ENCODE measurements at regions not wholly inside any gene's neighbourhood (a gene's known extent, or its start where the extent isn't known, plus 50 kb on each side); places are given as distances from the start of the nearest gene placed in this dataset.
"Not testable (repeated sequence)": the region's sequence is repeated elsewhere in the genome, so short reads cannot be mapped to it uniquely, and the experiment has no call there.

DNA sequence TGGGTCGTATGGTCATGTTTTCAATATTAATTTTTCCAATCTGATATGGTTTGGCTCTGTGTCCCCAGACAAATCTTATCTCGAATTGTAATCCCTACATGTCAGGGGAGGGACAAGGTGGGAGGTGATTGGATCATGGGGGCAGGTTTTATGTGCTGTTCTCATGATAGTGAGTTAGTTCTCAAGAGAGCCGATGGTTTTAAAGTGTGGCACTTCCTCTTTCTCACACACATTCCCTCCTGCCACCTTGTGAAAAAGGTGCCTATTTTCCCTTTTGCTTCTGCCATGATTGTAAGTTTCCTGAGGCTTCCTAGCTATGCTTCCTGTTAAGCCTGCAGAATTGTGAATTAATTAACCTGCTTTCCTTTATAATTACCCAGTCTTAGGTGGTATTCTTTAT is 309.1 kb upstream of the GRIN3A start:
- no peak overlapping the region for H3K27ac ChIP-seq

DNA sequence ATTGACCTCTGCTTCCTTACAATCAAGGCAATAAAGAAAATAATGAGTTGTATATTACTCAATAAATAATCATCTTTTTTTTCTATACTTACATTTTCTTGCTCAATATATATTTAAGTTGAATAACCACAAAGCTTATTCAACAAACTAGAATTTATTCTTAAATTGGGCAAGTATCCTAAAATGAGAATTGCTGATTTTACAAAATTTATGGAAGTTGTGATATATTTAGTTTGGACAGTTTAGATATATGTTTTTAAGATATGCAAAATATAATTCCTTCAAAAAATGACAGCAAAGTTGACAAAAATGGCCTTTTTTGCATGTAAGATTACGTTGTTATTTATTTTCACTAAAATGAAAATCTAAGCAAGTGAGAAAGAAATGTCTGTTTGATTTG is 305.7 kb upstream of the GRIN3A start:
- DNase-seq (ENCODE audit: low read depth, low spot score) = no peak
- no peak overlapping the region for H3K27ac ChIP-seq

More for the DNA sequence above, 309.1 kb upstream of the GRIN3A start:
- DNase-seq (ENCODE audit: low read depth, low spot score) = no peak

DNA sequence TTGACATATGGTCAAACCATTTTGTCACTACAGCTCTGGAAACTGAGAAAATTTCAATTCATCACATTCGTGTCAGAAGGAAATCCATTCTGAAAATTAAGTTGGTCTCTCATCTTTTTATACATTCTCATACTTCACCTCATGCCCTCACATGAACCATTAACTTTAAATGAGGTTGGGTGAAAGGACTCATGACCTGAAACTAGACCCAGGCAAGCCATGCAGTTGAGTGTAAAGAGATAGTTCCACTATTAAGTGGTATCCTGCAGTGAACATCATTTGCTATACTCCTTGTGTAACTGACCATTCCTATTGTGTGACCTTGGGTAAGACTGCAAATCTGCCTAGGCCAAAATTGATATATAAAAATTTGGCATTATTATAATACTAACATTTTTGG is 299.6 kb upstream of the GRIN3A start:
- no peak overlapping the region for H3K27ac ChIP-seq
- no peak for DNase-seq (ENCODE audit: low read depth, low spot score)

DNA sequence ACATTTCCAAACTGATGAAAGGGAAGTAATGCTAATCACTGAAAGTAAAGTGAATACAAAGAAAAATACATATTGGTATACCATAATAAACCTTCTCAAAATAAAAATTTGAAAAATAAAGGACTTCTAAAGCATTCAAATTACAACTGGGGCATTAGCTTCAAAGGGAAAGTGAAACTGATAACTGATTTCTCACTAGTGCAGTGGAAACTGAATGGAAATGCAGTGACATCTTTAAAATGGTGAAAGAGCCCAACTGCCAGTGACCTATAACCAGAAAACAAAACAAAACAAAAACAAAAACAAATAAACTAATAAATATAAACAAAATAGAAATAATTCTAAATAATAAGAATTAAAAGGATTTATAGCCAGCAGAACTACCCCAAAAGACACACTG is 297.5 kb upstream of the GRIN3A start:
- no peak overlapping the region for H3K27ac ChIP-seq
- DNase-seq (ENCODE audit: low read depth, low spot score) = no peak

GRCh38 chr9:102032614-102033013 is 294.2 kb upstream of the GRIN3A start:
- DNase-seq (ENCODE audit: low read depth, low spot score) = no peak
- H3K27ac ChIP-seq = no peak overlapping the region

GRCh38 chr9:102000956-102001355 is 262.5 kb upstream of the GRIN3A start:
- no peak for DNase-seq (ENCODE audit: low read depth, low spot score)
- H3K27ac ChIP-seq = no peak overlapping the region

DNA sequence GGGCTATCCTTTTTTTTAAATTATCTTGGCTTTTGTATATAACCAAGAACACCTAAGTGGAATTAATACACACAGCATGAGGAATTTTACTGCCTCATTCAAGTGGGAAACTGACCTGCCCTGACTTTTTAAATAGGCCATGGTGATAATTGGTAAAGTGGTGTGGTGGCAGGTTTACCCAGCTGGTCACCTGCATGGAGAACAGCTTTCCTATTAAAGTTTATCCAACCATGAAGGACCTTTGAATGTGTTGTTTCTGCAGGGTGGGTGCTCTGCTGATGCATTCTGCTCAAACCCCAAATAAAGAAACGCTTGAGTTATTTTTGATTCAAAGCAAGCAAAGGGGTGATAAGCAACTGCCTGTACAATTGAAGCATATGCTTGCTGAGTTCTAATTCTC is 261.0 kb upstream of the GRIN3A start:
- H3K27ac ChIP-seq = no peak overlapping the region
- DNase-seq (ENCODE audit: low read depth, low spot score) = no peak

- DNase-seq (ENCODE audit: low read depth, low spot score) = peak; percentile 85
- H3K27ac ChIP-seq = peak overlapping the region; percentile 23
Observed at GRCh38 chr9:101995231-101995630, 256.8 kb upstream of the GRIN3A start.

DNA sequence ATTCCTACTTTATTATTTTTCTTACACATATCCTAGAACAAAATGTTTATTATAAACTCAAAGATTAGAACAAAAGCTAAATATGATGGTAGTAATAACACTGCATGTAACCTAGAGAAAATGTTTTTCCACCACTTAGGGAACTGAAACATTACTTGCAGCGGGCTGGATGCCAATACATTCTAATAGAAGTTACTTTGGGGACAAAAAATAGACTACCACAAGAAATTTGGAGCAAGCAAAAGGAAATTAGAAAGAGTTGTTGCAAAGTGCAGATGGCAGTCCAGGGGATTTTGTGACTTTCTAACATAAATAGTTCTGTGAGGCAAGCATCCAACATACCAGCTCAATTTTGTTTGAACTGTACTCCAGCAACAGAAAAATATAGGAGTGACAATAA is 255.3 kb upstream of the GRIN3A start:
- no peak overlapping the region for H3K27ac ChIP-seq
- DNase-seq (ENCODE audit: low read depth, low spot score) = no peak

- DNase-seq (ENCODE audit: low read depth, low spot score) = no peak
- no peak overlapping the region for H3K27ac ChIP-seq
Observed at GRCh38 chr9:101991926-101992325, 253.5 kb upstream of the GRIN3A start.

GRCh38 chr9:101977614-101978210 is 239.3 kb upstream of the GRIN3A start:
- no peak for DNase-seq (ENCODE audit: low read depth, low spot score)
- H3K27ac ChIP-seq = no peak overlapping the region

DNA sequence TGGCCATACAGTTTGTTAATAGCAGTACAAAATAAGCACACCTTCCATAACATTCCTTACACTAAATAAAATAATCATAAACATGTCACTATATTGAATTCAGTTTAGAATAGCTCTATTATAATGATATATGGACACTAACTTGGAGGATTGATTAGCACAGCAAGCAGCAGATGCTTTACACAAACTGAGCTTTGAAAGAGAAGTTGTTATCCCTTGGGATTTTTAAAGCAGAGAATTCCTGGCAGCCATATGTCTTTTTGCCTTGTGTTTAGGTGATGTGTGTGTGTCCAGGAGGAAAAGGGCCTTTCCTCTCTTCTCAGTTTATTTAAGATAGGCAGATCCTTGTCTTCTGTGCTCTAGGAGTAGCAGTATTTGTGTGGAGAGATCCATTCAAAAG is 232.2 kb upstream of the GRIN3A start:
- H3K27ac ChIP-seq = no peak overlapping the region
- no peak for DNase-seq (ENCODE audit: low read depth, low spot score)

DNA sequence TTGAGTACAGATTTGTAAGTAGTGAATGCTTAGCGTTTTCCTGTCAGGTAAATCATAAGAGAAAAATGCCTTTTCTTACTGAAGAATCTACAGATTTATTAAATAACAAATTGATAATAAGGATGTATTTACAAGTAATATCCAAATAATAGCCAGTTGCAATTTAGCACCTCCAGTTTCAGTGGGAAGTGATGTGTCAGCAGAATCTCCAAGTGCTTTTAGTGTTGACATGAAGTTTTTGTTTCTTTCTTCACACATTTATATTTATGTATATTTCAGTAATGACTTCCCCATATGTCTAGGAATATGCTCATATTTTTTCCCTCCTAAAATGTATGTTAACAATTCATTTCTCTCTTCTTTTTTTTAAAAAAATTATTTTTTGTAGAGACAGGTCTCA is 229.9 kb upstream of the GRIN3A start:
- H3K27ac ChIP-seq = no peak overlapping the region
- DNase-seq (ENCODE audit: low read depth, low spot score) = no peak

GRCh38 chr9:101966691-101967090 is 228.2 kb upstream of the GRIN3A start:
- DNase-seq (ENCODE audit: low read depth, low spot score) = no peak

DNA sequence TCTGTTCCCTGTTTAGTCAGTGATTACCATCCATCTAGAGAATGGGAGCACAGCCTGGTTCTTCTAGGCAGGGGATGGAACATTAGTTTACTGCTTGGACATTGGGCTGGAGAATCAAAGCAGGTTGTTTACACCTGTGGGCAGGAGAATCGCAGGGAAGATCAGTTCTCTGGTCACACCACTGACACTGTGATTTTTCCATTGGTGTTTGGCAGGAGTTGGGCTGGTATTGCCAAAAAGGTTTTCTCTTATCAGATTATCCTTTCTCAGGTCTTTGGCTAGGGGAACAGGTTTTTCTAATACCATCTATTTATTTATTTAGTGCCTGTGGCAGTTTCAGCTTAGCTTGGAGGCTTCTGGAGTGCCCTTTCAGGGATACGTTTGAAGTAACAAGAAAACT is 219.3 kb upstream of the GRIN3A start:
- DNase-seq (ENCODE audit: low read depth, low spot score) = no peak
- no peak overlapping the region for H3K27ac ChIP-seq

More at GRCh38 chr9:101966691-101967090, 228.2 kb upstream of the GRIN3A start:
- no peak overlapping the region for H3K27ac ChIP-seq

GRCh38 chr9:101951598-101951997 is 213.2 kb upstream of the GRIN3A start:
- no peak overlapping the region for H3K27ac ChIP-seq
- no peak for DNase-seq (ENCODE audit: low read depth, low spot score)

- H3K27ac ChIP-seq = no peak overlapping the region
- no peak for DNase-seq (ENCODE audit: low read depth, low spot score)
Observed at GRCh38 chr9:101931756-101932155, 193.3 kb upstream of the GRIN3A start.

DNA sequence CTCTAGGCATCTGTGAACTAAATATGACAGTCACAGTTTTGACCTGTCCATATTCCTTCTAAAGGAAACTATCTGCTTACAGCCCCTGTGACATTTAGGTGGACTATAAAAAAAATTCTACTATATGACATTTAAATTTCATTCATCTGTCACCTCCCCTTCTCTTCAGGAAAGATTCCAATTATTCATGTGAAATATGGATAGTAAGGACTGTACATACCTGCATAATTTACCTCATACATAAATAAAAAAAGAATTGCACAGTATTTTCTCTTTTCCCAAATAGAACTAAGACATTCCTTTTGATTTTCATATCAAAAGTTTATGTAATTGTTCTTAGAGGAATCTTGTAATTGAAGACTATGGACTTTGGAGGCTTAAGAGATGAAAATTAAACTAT is 192.3 kb upstream of the GRIN3A start:
- DNase-seq (ENCODE audit: low read depth, low spot score) = no peak
- H3K27ac ChIP-seq = no peak overlapping the region

GRCh38 chr9:101925498-101925897 is 187.1 kb upstream of the GRIN3A start:
- no peak overlapping the region for H3K27ac ChIP-seq
- no peak for DNase-seq (ENCODE audit: low read depth, low spot score)

DNA sequence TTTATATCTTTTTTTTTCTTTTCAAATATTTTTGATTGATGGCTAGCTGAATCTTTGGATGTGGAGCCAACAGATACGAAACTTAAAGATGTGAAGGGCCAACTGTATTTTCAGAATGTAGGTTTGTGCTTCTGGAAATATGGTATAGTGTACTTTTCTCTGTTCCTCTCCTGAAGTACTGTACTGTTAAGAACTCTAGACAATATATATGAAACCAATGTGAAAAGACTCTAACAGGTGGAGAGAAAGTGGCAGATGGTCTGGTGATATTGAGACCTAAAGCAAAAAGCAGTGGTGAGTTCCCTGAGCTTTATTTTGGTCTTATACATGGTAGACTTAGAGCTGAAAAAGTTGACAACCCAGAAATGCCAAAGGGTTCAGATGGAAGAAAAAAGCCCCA is 185.0 kb upstream of the GRIN3A start:
- H3K27ac ChIP-seq = no peak overlapping the region
- no peak for DNase-seq (ENCODE audit: low read depth, low spot score)

GRCh38 chr9:101916948-101917347 is 178.5 kb upstream of the GRIN3A start:
- not testable (repeated sequence) for H3K27ac ChIP-seq

GRCh38 chr9:101915482-101915881 is 177.0 kb upstream of the GRIN3A start:
- DNase-seq (ENCODE audit: low read depth, low spot score) = no peak
- H3K27ac ChIP-seq = no peak overlapping the region

More at GRCh38 chr9:101916948-101917347, 178.5 kb upstream of the GRIN3A start:
- not testable (repeated sequence) for DNase-seq (ENCODE audit: low read depth, low spot score)

DNA sequence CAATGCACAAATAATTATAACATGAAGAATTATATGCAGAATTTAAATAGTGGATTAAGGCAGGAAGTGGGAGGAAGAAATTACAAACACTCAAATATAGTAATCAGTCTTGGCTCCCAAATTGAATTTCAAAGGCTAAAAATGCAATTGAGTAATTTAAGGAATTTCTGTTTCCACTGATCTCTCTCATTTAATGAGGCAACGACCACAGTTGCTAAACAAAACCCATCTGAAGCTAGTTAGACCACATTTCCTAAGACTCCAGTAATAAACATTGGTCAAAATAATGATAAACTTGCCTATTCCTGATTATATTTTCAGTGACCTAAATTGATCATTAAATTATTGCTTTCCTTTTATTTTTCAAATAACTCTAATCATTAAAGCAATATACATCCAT is 174.3 kb upstream of the GRIN3A start:
- no peak overlapping the region for H3K27ac ChIP-seq
- DNase-seq (ENCODE audit: low read depth, low spot score) = no peak
